GM23338 (cell line): ENCODE measurements at regions not wholly inside any gene's neighbourhood (a gene's known extent, or its start where the extent isn't known, plus 50 kb on each side); places are given as distances from the start of the nearest gene placed in this dataset.

Experiments used
- ATAC-seq: fragments of 200-7000 bp; cut with Tn5 transposase; 3 replicates; pipeline ENCODE4 v1.9.1; 2020
- DNase-seq: peaks from one replicate; pipeline ENCODE4 v3.0.0-alpha.2; 2015; ENCODE audit warnings: low spot score
- H2AFZ ChIP-seq: fragments of 200-600 bp; sonication (generic); 2 replicates; pipeline ENCODE4 v1.8.0; 2016; ENCODE audit warnings: antibody characterized with exemption, mild to moderate bottlenecking, moderate library complexity
- H3F3A ChIP-seq: fragments of 200-600 bp; sonication (generic); replicated peaks from 2 replicates; pipeline ENCODE4 v1.8.0; 2017; ENCODE audit warnings: antibody characterized with exemption, mixed run types, low read depth
- H3K27ac ChIP-seq: fragments of 200-600 bp; sonication (generic); 2 replicates; pipeline ENCODE4 v1.6.1; 2016; ENCODE audit warnings: low read depth
- H3K27me3 ChIP-seq: fragments of 200-600 bp; sonication (generic); 2 replicates; pipeline ENCODE4 v1.8.0; 2016; ENCODE audit warnings: mild to moderate bottlenecking, mixed run types, moderate library complexity; ENCODE audit not compliant: insufficient read depth
- H3K36me3 ChIP-seq: fragments of 200-600 bp; sonication (generic); 2 replicates; pipeline ENCODE4 v1.8.0; 2016; ENCODE audit warnings: mild to moderate bottlenecking; ENCODE audit not compliant: insufficient read depth
- H3K4me1 ChIP-seq: fragments of 200-600 bp; sonication (generic); 2 replicates; pipeline ENCODE4 v1.8.0; 2016; ENCODE audit warnings: mild to moderate bottlenecking, moderate library complexity; ENCODE audit not compliant: insufficient read depth
- H3K4me2 ChIP-seq: fragments of 200-600 bp; sonication (generic); 2 replicates; pipeline ENCODE4 v1.7.1; 2017; ENCODE audit warnings: mixed run types
- H3K4me3 ChIP-seq: fragments of 200-600 bp; sonication (generic); 2 replicates; pipeline ENCODE4 v1.6.1; 2016; ENCODE audit warnings: mixed run types
- H3K79me2 ChIP-seq: fragments of 200-600 bp; sonication (generic); replicated peaks from 2 replicates; pipeline ENCODE4 v1.8.0; 2017; ENCODE audit warnings: mild to moderate bottlenecking; ENCODE audit not compliant: insufficient read depth
- H3K9me2 ChIP-seq: fragments of 200-600 bp; sonication (generic); 2 replicates; pipeline ENCODE4 v1.8.0; 2017; ENCODE audit not compliant: insufficient read depth
- H4K20me1 ChIP-seq: fragments of 200-600 bp; sonication (generic); replicated peaks from 2 replicates; pipeline ENCODE4 v1.8.0; 2017; ENCODE audit warnings: mild to moderate bottlenecking; ENCODE audit not compliant: insufficient read depth
- H3K27ac Mint-ChIP-seq: 2 replicates; pipeline ENCODE4 v1.8.0; 2020; ENCODE audit warnings: inconsistent platforms, mild to moderate bottlenecking, moderate library complexity, mixed read lengths
- H3K27me3 Mint-ChIP-seq: 3 replicates; pipeline ENCODE4 v1.8.0; 2022; ENCODE audit warnings: low read depth, mild to moderate bottlenecking, moderate library complexity, mixed read lengths, inconsistent platforms; ENCODE audit not compliant: insufficient read depth, poor library complexity
- H3K36me3 Mint-ChIP-seq: 3 replicates; pipeline ENCODE4 v1.8.0; 2021; ENCODE audit warnings: low read depth, mild to moderate bottlenecking, inconsistent platforms, moderate library complexity, mixed read lengths
- H3K4me1 Mint-ChIP-seq: 3 replicates; pipeline ENCODE4 v1.8.0; 2020; ENCODE audit warnings: mild to moderate bottlenecking, inconsistent platforms, mixed read lengths
- H3K4me3 Mint-ChIP-seq: 3 replicates; pipeline ENCODE4 v1.8.0; 2021; ENCODE audit warnings: moderate library complexity, mild to moderate bottlenecking, inconsistent platforms, mixed read lengths
- H3K9me3 Mint-ChIP-seq: 3 replicates; pipeline ENCODE4 v1.8.0; 2020; ENCODE audit warnings: moderate library complexity, mild to moderate bottlenecking, inconsistent platforms, mixed read lengths
- CREB1 ChIP-seq: fragments of 250-450 bp; sonication (Bioruptor Pico); IDR thresholded peaks from 2 replicates; pipeline ENCODE4 v1.5.0; 2020; ENCODE audit warnings: low read depth, mild to moderate bottlenecking, moderate library complexity
- EZH2 ChIP-seq: fragments of 200-600 bp; sonication (generic); IDR thresholded peaks from one replicate; pipeline ENCODE4 v1.8.0; 2017; ENCODE audit warnings: antibody characterized with exemption, mild to moderate bottlenecking, low read depth; ENCODE audit not compliant: unreplicated experiment
- EZH2phosphoT487 ChIP-seq: fragments of 200-600 bp; sonication (generic); IDR thresholded peaks from one replicate; pipeline ENCODE4 v1.8.1; 2018; ENCODE audit warnings: antibody characterized with exemption; ENCODE audit not compliant: unreplicated experiment
- JUNB ChIP-seq: IDR thresholded peaks from one replicate; pipeline ENCODE4 v1.6.1; 2016; ENCODE audit warnings: antibody characterized with exemption; ENCODE audit not compliant: unreplicated experiment
- NANOG ChIP-seq: IDR thresholded peaks from 2 replicates; pipeline ENCODE4 v1.6.1; 2016; ENCODE audit warnings: antibody characterized with exemption, borderline replicate concordance
- POLR2AphosphoS5 ChIP-seq: IDR thresholded peaks from 2 replicates; pipeline ENCODE4 v1.6.1; 2016; ENCODE audit warnings: antibody characterized with exemption, low read depth
- ZNF114 ChIP-seq: fragments of 250-450 bp; sonication (Bioruptor Pico); IDR thresholded peaks from 2 replicates; pipeline ENCODE4 v1.5.0; 2020; ENCODE audit warnings: mild to moderate bottlenecking, moderate library complexity
- ZNF331 ChIP-seq: fragments of 250-450 bp; sonication (Bioruptor Pico); IDR thresholded peaks from 2 replicates; pipeline ENCODE4 v1.5.0; 2020; ENCODE audit warnings: low read depth, mild to moderate bottlenecking, moderate library complexity
- TF ChIP-seq, protein P1 (sequence below), 2 experiments: fragments of 200-600 bp in 1 of 2; sonication (generic) in 1 of 2; conservative IDR thresholded peaks; 2 replicates each; pipeline versions ENCODE4 v1.5.1 to v1.6.1; 2016 to 2017; ENCODE audit warnings: antibody characterized with exemption in 2 of 2, low read depth in 2 of 2, mild to moderate bottlenecking in 2 of 2, moderate library complexity in 1 of 2
- TF ChIP-seq, protein P2 (sequence below): IDR thresholded peaks from one replicate; pipeline ENCODE4 v1.6.1; 2018; ENCODE audit warnings: antibody characterized with exemption; ENCODE audit not compliant: unreplicated experiment
- TF ChIP-seq, protein P3 (sequence below): IDR thresholded peaks from 2 replicates; pipeline ENCODE4 v1.6.1; 2016; ENCODE audit warnings: antibody characterized with exemption

DNA sequence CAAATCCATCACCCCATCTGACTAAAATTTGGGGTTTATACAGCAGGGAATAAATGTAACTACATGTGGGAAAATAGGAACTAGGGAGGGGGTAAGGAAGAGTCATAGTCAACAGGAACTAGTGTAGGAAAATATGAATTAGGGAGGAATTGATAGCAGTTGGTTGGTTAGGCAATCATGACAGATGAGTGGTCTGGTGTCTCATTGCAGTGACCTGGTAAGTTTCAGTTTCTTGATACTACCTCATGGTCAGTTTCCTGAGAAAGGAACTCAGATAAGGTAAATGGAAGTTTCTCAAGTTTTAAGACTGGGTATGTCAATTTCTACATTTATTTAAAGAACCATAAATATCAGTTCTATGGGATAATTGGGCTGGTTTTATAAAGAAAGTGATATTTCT lies 442.3 kb downstream of the NPIPA7 start (continued):
- TF ChIP-seq, protein P1, sequence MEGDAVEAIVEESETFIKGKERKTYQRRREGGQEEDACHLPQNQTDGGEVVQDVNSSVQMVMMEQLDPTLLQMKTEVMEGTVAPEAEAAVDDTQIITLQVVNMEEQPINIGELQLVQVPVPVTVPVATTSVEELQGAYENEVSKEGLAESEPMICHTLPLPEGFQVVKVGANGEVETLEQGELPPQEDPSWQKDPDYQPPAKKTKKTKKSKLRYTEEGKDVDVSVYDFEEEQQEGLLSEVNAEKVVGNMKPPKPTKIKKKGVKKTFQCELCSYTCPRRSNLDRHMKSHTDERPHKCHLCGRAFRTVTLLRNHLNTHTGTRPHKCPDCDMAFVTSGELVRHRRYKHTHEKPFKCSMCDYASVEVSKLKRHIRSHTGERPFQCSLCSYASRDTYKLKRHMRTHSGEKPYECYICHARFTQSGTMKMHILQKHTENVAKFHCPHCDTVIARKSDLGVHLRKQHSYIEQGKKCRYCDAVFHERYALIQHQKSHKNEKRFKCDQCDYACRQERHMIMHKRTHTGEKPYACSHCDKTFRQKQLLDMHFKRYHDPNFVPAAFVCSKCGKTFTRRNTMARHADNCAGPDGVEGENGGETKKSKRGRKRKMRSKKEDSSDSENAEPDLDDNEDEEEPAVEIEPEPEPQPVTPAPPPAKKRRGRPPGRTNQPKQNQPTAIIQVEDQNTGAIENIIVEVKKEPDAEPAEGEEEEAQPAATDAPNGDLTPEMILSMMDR (conservative IDR thresholded peaks at IDR 0.05; ENCODE audit: low read depth in 2 of 2) = no peak
- TF ChIP-seq NANOG = no peak
- TF ChIP-seq POLR2AphosphoS5 = no peak
- TF ChIP-seq, protein P2, sequence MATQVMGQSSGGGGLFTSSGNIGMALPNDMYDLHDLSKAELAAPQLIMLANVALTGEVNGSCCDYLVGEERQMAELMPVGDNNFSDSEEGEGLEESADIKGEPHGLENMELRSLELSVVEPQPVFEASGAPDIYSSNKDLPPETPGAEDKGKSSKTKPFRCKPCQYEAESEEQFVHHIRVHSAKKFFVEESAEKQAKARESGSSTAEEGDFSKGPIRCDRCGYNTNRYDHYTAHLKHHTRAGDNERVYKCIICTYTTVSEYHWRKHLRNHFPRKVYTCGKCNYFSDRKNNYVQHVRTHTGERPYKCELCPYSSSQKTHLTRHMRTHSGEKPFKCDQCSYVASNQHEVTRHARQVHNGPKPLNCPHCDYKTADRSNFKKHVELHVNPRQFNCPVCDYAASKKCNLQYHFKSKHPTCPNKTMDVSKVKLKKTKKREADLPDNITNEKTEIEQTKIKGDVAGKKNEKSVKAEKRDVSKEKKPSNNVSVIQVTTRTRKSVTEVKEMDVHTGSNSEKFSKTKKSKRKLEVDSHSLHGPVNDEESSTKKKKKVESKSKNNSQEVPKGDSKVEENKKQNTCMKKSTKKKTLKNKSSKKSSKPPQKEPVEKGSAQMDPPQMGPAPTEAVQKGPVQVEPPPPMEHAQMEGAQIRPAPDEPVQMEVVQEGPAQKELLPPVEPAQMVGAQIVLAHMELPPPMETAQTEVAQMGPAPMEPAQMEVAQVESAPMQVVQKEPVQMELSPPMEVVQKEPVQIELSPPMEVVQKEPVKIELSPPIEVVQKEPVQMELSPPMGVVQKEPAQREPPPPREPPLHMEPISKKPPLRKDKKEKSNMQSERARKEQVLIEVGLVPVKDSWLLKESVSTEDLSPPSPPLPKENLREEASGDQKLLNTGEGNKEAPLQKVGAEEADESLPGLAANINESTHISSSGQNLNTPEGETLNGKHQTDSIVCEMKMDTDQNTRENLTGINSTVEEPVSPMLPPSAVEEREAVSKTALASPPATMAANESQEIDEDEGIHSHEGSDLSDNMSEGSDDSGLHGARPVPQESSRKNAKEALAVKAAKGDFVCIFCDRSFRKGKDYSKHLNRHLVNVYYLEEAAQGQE = no peak
- TF ChIP-seq EZH2 = no peak

DNA sequence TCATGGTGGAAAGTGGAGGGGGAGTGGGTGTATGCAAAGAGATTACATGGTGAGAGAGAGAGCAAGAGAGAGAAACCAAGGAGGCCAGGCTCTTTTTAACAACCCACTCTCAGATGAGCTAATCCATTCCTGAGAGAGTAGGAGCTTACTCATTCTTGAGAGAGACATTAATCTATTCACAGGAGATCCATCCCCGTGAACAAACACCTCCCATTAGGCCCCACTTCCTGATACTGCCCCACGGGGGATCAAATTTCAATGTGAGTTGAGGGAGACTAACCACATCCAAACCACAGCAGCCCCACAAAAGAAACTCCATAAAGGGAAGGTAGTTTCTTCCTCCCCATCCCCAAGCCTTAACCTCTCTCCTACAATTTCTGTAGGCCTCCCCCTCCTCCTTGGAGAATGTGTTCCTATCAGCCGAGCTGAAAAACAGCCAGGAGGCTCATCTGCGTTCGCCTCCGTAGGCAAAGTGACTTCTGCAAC lies 450.0 kb downstream of the NPIPA7 start:
- H3K4me1 ChIP-seq = peaks cover 4% of the 10 kb centered on the region; the same call in 1 of the 2 replicates
- no peaks in the 10 kb centered on the region for H3K36me3 Mint-ChIP-seq
- peaks cover 4% of the 10 kb centered on the region for H3K27me3 Mint-ChIP-seq
- H4K20me1 ChIP-seq = no peaks in the 10 kb centered on the region
- no peaks in the 10 kb centered on the region for H3K79me2 ChIP-seq
- H3K4me1 Mint-ChIP-seq = peaks cover 8% of the 10 kb centered on the region
- H3K4me3 Mint-ChIP-seq = no peak overlapping the region
- no peaks in the 10 kb centered on the region for H3K9me3 Mint-ChIP-seq
- peak overlapping the region; percentile 21 for H2AFZ ChIP-seq
- H3K27me3 ChIP-seq = no peaks in the 10 kb centered on the region
- no peak overlapping the region for H3K4me3 ChIP-seq
- DNase-seq (peak; percentile 37), ATAC-seq (peak; percentile 69)
- peak overlapping the region; percentile 20; the same call in 1 of the 2 replicates for H3K27ac Mint-ChIP-seq
- peaks cover 10% of the 10 kb centered on the region for H3K9me2 ChIP-seq
- H3F3A ChIP-seq = no peaks in the 10 kb centered on the region
- no peak overlapping the region for H3K4me2 ChIP-seq
- no peak overlapping the region for H3K27ac ChIP-seq
- H3K36me3 ChIP-seq = no peaks in the 10 kb centered on the region
- TF ChIP-seq, protein P2 = no peak
- TF ChIP-seq NANOG = no peak
- TF ChIP-seq, protein P3, sequence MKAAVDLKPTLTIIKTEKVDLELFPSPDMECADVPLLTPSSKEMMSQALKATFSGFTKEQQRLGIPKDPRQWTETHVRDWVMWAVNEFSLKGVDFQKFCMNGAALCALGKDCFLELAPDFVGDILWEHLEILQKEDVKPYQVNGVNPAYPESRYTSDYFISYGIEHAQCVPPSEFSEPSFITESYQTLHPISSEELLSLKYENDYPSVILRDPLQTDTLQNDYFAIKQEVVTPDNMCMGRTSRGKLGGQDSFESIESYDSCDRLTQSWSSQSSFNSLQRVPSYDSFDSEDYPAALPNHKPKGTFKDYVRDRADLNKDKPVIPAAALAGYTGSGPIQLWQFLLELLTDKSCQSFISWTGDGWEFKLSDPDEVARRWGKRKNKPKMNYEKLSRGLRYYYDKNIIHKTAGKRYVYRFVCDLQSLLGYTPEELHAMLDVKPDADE = no peak
- TF ChIP-seq ZNF331 (CRISPR knock-in tag) = no peak
- no peak for TF ChIP-seq EZH2phosphoT487
- no peak for TF ChIP-seq EZH2
- TF ChIP-seq CREB1 (CRISPR knock-in tag) = no peak
- TF ChIP-seq ZNF114 (CRISPR knock-in tag) = no peak
- TF ChIP-seq, protein P1 (conservative IDR thresholded peaks at IDR 0.05; ENCODE audit: low read depth in 2 of 2) = no peak
- no peak for TF ChIP-seq JUNB
